H1 (cell line): ENCODE measurements at regions not wholly inside any gene's neighbourhood (a gene's known extent, or its start where the extent isn't known, plus 50 kb on each side); places are given as distances from the start of the nearest gene placed in this dataset.

Experiments used
- BRCA1 ChIP-seq: IDR thresholded peaks from 2 replicates; pipeline ENCODE4 v1.6.1; 2012; ENCODE audit warnings: low read depth, low read length, improper control_type of control experiment
- EP300 ChIP-seq, 2 experiments: IDR thresholded peaks; 1 replicate in 1 of 2; 2 replicates in 1 of 2; pipeline ENCODE4 v1.6.1; 2011 to 2012; ENCODE audit warnings: low read depth in 2 of 2, low read length in 2 of 2, mild to moderate bottlenecking in 2 of 2, borderline replicate concordance in 1 of 2, inconsistent platforms in 1 of 2, moderate library complexity in 1 of 2
- RFX5 ChIP-seq: IDR thresholded peaks from 2 replicates; pipeline ENCODE4 v1.6.1; 2011; ENCODE audit warnings: low read depth, low read length, improper control_type of control experiment, borderline replicate concordance
- RXRA ChIP-seq: IDR thresholded peaks from 2 replicates; pipeline ENCODE4 v1.6.1; 2011; ENCODE audit warnings: low read depth, mild to moderate bottlenecking, low read length, moderate library complexity; ENCODE audit not compliant: insufficient read depth
- TAF7 ChIP-seq: optimal IDR thresholded peaks from 2 replicates; pipeline ENCODE3; 2011; ENCODE audit warnings: low read depth, mild to moderate bottlenecking, inconsistent platforms, low read length, moderate library complexity, borderline replicate concordance
- TBP ChIP-seq: IDR thresholded peaks from 2 replicates; pipeline ENCODE4 v1.6.1; 2011; ENCODE audit warnings: low read depth, low read length, improper control_type of control experiment
- TCF12 ChIP-seq: IDR thresholded peaks from 2 replicates; pipeline ENCODE4 v1.6.1; 2011; ENCODE audit warnings: low read depth, mild to moderate bottlenecking, low read length
- TF ChIP-seq, protein P1 (sequence below): fragments of 300-600 bp; sonication (generic); IDR thresholded peaks from 2 replicates; pipeline ENCODE4 v1.7.1; 2012; ENCODE audit warnings: low read length, moderate library complexity, mild to moderate bottlenecking, inconsistent platforms; ENCODE audit not compliant: insufficient replicate concordance

DNA sequence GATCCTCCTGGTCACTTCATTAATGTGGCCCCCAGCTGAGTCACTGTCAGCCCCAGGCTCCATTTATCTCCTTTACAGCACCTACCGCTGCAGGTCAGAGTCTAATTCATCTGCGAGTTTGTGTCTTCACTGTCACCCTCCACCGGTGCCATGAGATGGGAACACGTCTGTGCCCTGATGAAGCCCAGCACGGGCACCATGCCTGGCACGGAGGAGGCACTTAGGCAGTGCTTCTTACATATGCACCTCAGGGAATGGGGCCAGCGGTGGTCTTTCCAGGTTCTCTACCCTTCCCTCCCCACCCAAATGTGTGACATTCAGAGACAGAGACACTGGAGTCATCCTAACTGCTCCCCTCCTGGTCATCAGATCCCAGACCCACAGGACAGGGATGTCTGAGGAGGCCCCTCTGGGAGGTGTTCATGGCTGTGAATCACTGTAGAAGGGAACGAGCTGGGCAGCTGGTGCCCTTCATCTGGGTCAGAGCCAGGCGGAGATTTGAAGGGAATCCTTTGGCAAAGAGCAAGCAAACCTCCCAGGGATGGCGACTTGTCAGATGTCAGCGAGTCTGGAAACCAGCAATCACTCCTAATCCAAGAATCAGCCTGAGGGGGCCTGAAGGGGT is 364.6 kb downstream of the PREX1 start (continued):
- TF ChIP-seq, protein P1, sequence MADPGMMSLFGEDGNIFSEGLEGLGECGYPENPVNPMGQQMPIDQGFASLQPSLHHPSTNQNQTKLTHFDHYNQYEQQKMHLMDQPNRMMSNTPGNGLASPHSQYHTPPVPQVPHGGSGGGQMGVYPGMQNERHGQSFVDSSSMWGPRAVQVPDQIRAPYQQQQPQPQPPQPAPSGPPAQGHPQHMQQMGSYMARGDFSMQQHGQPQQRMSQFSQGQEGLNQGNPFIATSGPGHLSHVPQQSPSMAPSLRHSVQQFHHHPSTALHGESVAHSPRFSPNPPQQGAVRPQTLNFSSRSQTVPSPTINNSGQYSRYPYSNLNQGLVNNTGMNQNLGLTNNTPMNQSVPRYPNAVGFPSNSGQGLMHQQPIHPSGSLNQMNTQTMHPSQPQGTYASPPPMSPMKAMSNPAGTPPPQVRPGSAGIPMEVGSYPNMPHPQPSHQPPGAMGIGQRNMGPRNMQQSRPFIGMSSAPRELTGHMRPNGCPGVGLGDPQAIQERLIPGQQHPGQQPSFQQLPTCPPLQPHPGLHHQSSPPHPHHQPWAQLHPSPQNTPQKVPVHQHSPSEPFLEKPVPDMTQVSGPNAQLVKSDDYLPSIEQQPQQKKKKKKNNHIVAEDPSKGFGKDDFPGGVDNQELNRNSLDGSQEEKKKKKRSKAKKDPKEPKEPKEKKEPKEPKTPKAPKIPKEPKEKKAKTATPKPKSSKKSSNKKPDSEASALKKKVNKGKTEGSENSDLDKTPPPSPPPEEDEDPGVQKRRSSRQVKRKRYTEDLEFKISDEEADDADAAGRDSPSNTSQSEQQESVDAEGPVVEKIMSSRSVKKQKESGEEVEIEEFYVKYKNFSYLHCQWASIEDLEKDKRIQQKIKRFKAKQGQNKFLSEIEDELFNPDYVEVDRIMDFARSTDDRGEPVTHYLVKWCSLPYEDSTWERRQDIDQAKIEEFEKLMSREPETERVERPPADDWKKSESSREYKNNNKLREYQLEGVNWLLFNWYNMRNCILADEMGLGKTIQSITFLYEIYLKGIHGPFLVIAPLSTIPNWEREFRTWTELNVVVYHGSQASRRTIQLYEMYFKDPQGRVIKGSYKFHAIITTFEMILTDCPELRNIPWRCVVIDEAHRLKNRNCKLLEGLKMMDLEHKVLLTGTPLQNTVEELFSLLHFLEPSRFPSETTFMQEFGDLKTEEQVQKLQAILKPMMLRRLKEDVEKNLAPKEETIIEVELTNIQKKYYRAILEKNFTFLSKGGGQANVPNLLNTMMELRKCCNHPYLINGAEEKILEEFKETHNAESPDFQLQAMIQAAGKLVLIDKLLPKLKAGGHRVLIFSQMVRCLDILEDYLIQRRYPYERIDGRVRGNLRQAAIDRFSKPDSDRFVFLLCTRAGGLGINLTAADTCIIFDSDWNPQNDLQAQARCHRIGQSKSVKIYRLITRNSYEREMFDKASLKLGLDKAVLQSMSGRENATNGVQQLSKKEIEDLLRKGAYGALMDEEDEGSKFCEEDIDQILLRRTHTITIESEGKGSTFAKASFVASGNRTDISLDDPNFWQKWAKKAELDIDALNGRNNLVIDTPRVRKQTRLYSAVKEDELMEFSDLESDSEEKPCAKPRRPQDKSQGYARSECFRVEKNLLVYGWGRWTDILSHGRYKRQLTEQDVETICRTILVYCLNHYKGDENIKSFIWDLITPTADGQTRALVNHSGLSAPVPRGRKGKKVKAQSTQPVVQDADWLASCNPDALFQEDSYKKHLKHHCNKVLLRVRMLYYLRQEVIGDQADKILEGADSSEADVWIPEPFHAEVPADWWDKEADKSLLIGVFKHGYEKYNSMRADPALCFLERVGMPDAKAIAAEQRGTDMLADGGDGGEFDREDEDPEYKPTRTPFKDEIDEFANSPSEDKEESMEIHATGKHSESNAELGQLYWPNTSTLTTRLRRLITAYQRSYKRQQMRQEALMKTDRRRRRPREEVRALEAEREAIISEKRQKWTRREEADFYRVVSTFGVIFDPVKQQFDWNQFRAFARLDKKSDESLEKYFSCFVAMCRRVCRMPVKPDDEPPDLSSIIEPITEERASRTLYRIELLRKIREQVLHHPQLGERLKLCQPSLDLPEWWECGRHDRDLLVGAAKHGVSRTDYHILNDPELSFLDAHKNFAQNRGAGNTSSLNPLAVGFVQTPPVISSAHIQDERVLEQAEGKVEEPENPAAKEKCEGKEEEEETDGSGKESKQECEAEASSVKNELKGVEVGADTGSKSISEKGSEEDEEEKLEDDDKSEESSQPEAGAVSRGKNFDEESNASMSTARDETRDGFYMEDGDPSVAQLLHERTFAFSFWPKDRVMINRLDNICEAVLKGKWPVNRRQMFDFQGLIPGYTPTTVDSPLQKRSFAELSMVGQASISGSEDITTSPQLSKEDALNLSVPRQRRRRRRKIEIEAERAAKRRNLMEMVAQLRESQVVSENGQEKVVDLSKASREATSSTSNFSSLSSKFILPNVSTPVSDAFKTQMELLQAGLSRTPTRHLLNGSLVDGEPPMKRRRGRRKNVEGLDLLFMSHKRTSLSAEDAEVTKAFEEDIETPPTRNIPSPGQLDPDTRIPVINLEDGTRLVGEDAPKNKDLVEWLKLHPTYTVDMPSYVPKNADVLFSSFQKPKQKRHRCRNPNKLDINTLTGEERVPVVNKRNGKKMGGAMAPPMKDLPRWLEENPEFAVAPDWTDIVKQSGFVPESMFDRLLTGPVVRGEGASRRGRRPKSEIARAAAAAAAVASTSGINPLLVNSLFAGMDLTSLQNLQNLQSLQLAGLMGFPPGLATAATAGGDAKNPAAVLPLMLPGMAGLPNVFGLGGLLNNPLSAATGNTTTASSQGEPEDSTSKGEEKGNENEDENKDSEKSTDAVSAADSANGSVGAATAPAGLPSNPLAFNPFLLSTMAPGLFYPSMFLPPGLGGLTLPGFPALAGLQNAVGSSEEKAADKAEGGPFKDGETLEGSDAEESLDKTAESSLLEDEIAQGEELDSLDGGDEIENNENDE, result no peak
- no peak for TF ChIP-seq BRCA1
- no peak for TF ChIP-seq RXRA
- no peak for TF ChIP-seq RFX5
- TF ChIP-seq TBP, result no peak
- no peak for TF ChIP-seq TCF12
- no peak for TF ChIP-seq TAF7
- TF ChIP-seq EP300 (IDR thresholded peaks at IDR 0.05; ENCODE audit: borderline replicate concordance in 1 of 2, low read depth in 2 of 2, low read length in 2 of 2), result no peak
